ENCODE measurements at regions not wholly inside any gene's neighbourhood (a gene's known extent, or its start where the extent isn't known, plus 50 kb on each side); places are given as distances from the start of the nearest gene placed in this dataset.
A peak's percentile ranks its signal among the peaks of the same experiment; 100 is the strongest.

- Histone ChIP-seq H3K27ac (no peak overlapping the region), H3K9me3 (no peaks in the 10 kb centered on the region), H3K4me3 (no peak overlapping the region), H3K36me3 (peaks cover 3 to 100% (median 100%) of the 10 kb centered on the region in 9 donors), H3K4me1 (no peaks in the 10 kb centered on the region), H3K27me3 (no peaks in the 10 kb centered on the region)
- WGBS, 4 donors: 64 to 72% (median 69%) methylated on average over 7 of the region's 7 CpGs
- intact Hi-C loops (cut with DNase I): loop anchor here in 3 of 10 donors (5.0 to 10.0 kb wide), 2 partner anchors 100 to 108 kb away; no protein-coding TSS in a partner anchor
- ATAC-seq: no peak
- no peak for DNase-seq
- no peak for TF ChIP-seq POLR2A (IDR thresholded peaks at IDR 0.05)
- TF ChIP-seq, protein P1, sequence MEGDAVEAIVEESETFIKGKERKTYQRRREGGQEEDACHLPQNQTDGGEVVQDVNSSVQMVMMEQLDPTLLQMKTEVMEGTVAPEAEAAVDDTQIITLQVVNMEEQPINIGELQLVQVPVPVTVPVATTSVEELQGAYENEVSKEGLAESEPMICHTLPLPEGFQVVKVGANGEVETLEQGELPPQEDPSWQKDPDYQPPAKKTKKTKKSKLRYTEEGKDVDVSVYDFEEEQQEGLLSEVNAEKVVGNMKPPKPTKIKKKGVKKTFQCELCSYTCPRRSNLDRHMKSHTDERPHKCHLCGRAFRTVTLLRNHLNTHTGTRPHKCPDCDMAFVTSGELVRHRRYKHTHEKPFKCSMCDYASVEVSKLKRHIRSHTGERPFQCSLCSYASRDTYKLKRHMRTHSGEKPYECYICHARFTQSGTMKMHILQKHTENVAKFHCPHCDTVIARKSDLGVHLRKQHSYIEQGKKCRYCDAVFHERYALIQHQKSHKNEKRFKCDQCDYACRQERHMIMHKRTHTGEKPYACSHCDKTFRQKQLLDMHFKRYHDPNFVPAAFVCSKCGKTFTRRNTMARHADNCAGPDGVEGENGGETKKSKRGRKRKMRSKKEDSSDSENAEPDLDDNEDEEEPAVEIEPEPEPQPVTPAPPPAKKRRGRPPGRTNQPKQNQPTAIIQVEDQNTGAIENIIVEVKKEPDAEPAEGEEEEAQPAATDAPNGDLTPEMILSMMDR (IDR thresholded peaks at IDR 0.05): peak in 6 of 12 donors; percentile 26 to 44 (median 31)
Observed at GRCh38 chr9:92242260-92243136, 51.0 kb downstream of the IARS1 start.

GRCh38 chr9:92236915-92237314, 56.6 kb downstream of the IARS1 start:
- DNase-seq (no peak), ATAC-seq (no peak)
- no peak for TF ChIP-seq POLR2A (IDR thresholded peaks at IDR 0.05)
- TF ChIP-seq, protein P1 (IDR thresholded peaks at IDR 0.05): no peak
- WGBS, 4 donors: 97 to 99% (median 98%) methylated on average over 3 of the region's 3 CpGs
- Histone ChIP-seq H3K27me3 (no peaks in the 10 kb centered on the region), H3K27ac (no peak overlapping the region), H3K36me3 (peaks cover 0 to 98% (median 74%) of the 10 kb centered on the region in 9 donors), H3K9me3 (no peaks in the 10 kb centered on the region), H3K4me1 (no peaks in the 10 kb centered on the region), H3K4me3 (no peak overlapping the region)
- intact Hi-C loops (cut with DNase I): loop anchor here in 6 of 10 donors (2.0 to 10.0 kb wide), 4 partner anchors 92 to 102 kb away; no protein-coding TSS in a partner anchor

GRCh38 chr9:92236465-92236864, 57.0 kb downstream of the IARS1 start:
- Histone ChIP-seq H3K36me3 (peaks cover 0 to 98% (median 70%) of the 10 kb centered on the region in 9 donors), H3K4me1 (no peaks in the 10 kb centered on the region), H3K4me3 (no peak overlapping the region), H3K9me3 (no peaks in the 10 kb centered on the region), H3K27me3 (no peaks in the 10 kb centered on the region), H3K27ac (no peak overlapping the region)
- ATAC-seq (no peak), DNase-seq (no peak)
- intact Hi-C loops (cut with DNase I): loop anchor here in 6 of 10 donors (2.0 to 10.0 kb wide), 4 partner anchors 92 to 102 kb away; no protein-coding TSS in a partner anchor
- 88 to 99% (median 95%) methylated on average over 4 of the region's 4 CpGs for WGBS, 4 donors
- TF ChIP-seq POLR2A (IDR thresholded peaks at IDR 0.05): no peak
- TF ChIP-seq, protein P1 (IDR thresholded peaks at IDR 0.05): no peak

GRCh38 chr9:92234514-92234913, 59.0 kb downstream of the IARS1 start:
- ATAC-seq (no peak), DNase-seq (no peak)
- TF ChIP-seq, protein P1 (IDR thresholded peaks at IDR 0.05): no peak
- TF ChIP-seq POLR2A (IDR thresholded peaks at IDR 0.05): no peak
- Histone ChIP-seq H3K4me1 (no peaks in the 10 kb centered on the region), H3K9me3 (no peaks in the 10 kb centered on the region), H3K4me3 (no peak overlapping the region), H3K36me3 (peaks cover 0 to 92% (median 53%) of the 10 kb centered on the region in 9 donors), H3K27me3 (no peaks in the 10 kb centered on the region), H3K27ac (no peak overlapping the region)
- 87 to 98% (median 97%) methylated on average over 5 of the region's 5 CpGs for WGBS, 4 donors
- intact Hi-C loops (cut with DNase I): loop anchor here in 4 of 10 donors (10.0 kb wide), 2 partner anchors 90 to 100 kb away; no protein-coding TSS in a partner anchor

Measured in heart left ventricle (tissue), 16 donors.